IMR-90 (cell line): ENCODE measurements at regions not wholly inside any gene's neighbourhood (a gene's known extent, or its start where the extent isn't known, plus 50 kb on each side); places are given as distances from the start of the nearest gene placed in this dataset.

Source experiments
- ATAC-seq: fragments of 200-7000 bp; cut with Tn5 transposase; 2 replicates; pipeline ENCODE4 v1.9.1; 2020; ENCODE audit warnings: low read depth, mild to moderate bottlenecking, moderate library complexity
- BruUV-seq: library from RNA; stranded (reverse); fragments of 400-500 nt; replicated peaks from 2 replicates; lab custom pipeline; 2021; lab: Mats Ljungman, UMichigan
- CTCF ChIA-PET: fragments of 300-600 bp; formaldehyde crosslinking; extraction: SDS; loops from one replicate; lab custom pipeline; 2021; ENCODE audit warnings: antibody characterized with exemption; lab: Yijun Ruan, JAX
- POLR2A ChIA-PET: fragments of 300-600 bp; sonication (Branson Sonifier 250); formaldehyde crosslinking; loops from one replicate; lab custom pipeline; 2022; ENCODE audit warnings: antibody characterized with exemption; ENCODE audit not compliant: unreplicated experiment; lab: Charles Lee
- DNase-seq: peaks from one replicate; pipeline ENCODE4 v3.0.0; 2013
- H2AFZ ChIP-seq: replicated peaks from 2 replicates; pipeline ENCODE3; 2013; ENCODE audit warnings: low read length, mild to moderate bottlenecking; ENCODE audit not compliant: poor library complexity
- H2AK5ac ChIP-seq: 2 replicates; pipeline ENCODE4 v1.6.1; 2013; ENCODE audit warnings: low read depth, low read length, inconsistent platforms
- H2AK9ac ChIP-seq: replicated peaks from 2 replicates; pipeline ENCODE3; 2013; ENCODE audit warnings: mild to moderate bottlenecking, low read depth, low read length, moderate library complexity; ENCODE audit not compliant: poor library complexity
- H2BK120ac ChIP-seq: 2 replicates; pipeline ENCODE4 v1.6.1; 2013; ENCODE audit warnings: low read depth, low read length, inconsistent platforms
- H2BK15ac ChIP-seq: 3 replicates; pipeline ENCODE4 v1.6.1; 2013; ENCODE audit warnings: low read depth, low read length, inconsistent platforms
- H2BK20ac ChIP-seq: 2 replicates; pipeline ENCODE4 v1.6.1; 2013; ENCODE audit warnings: low read depth, mild to moderate bottlenecking, inconsistent platforms, low read length, moderate library complexity
- H2BK5ac ChIP-seq: 2 replicates; pipeline ENCODE4 v1.6.1; 2013; ENCODE audit warnings: mild to moderate bottlenecking, low read depth, low read length, inconsistent platforms; ENCODE audit not compliant: poor library complexity, severe bottlenecking
- H3K14ac ChIP-seq: replicated peaks from 2 replicates; pipeline ENCODE4 v1.6.1; 2013; ENCODE audit warnings: low read depth, low read length, inconsistent platforms
- H3K18ac ChIP-seq: 2 replicates; pipeline ENCODE4 v1.6.1; 2013; ENCODE audit warnings: low read depth, low read length, control low read depth
- H3K23ac ChIP-seq: 2 replicates; pipeline ENCODE4 v1.6.1; 2013; ENCODE audit warnings: low read depth, low read length, inconsistent platforms
- H3K27ac ChIP-seq: 2 replicates; pipeline ENCODE4 v1.5.1; 2013; ENCODE audit warnings: mild to moderate bottlenecking, control low read depth, low read length; ENCODE audit not compliant: insufficient read depth
- H3K27me3 ChIP-seq: 2 replicates; pipeline ENCODE4 v1.6.1; 2013; ENCODE audit warnings: low read length; ENCODE audit not compliant: control insufficient read depth, insufficient read depth
- H3K36me3 ChIP-seq: 2 replicates; pipeline ENCODE4 v1.6.1; 2013; ENCODE audit warnings: low read length, mixed read lengths; ENCODE audit not compliant: control insufficient read depth, insufficient read depth
- H3K4ac ChIP-seq: 2 replicates; pipeline ENCODE4 v1.6.1; 2013; ENCODE audit warnings: low read depth, low read length, inconsistent platforms
- H3K4me1 ChIP-seq: 2 replicates; pipeline ENCODE4 v1.6.1; 2013; ENCODE audit warnings: low read length, mixed read lengths; ENCODE audit not compliant: control insufficient read depth, insufficient read depth
- H3K4me2 ChIP-seq: 2 replicates; pipeline ENCODE4 v1.6.1; 2013; ENCODE audit warnings: low read depth, mild to moderate bottlenecking, control low read depth, low read length, moderate library complexity
- H3K4me3 ChIP-seq: 2 replicates; pipeline ENCODE4 v1.5.1; 2013; ENCODE audit warnings: low read depth, mild to moderate bottlenecking, control low read depth, low read length, moderate library complexity; ENCODE audit not compliant: insufficient read depth
- H3K56ac ChIP-seq: 2 replicates; pipeline ENCODE4 v1.6.1; 2013; ENCODE audit warnings: low read length, inconsistent platforms; ENCODE audit not compliant: insufficient read depth; ENCODE audit errors: extremely low read depth
- H3K79me1 ChIP-seq, 2 experiments: 2 replicates each; pipeline ENCODE4 v1.6.1; 2013; ENCODE audit warnings: low read length in 2 of 2, inconsistent platforms in 1 of 2, low read depth in 1 of 2
- H3K9ac ChIP-seq: 2 replicates; pipeline ENCODE4 v1.6.1; 2013; ENCODE audit warnings: low read depth, low read length, control low read depth
- H3K9me1 ChIP-seq: 2 replicates; pipeline ENCODE4 v1.6.1; 2013; ENCODE audit warnings: low read length, inconsistent platforms; ENCODE audit not compliant: insufficient read depth
- H3K9me3 ChIP-seq: 2 replicates; pipeline ENCODE4 v1.6.1; 2013; ENCODE audit warnings: low read length; ENCODE audit not compliant: control insufficient read depth, insufficient read depth
- H4K20me1 ChIP-seq: 2 replicates; pipeline ENCODE4 v1.6.1; 2013; ENCODE audit warnings: low read length, inconsistent platforms; ENCODE audit not compliant: insufficient read depth
- H4K5ac ChIP-seq: 2 replicates; pipeline ENCODE4 v1.6.1; 2013; ENCODE audit warnings: mild to moderate bottlenecking, low read depth, low read length, control low read depth
- H4K8ac ChIP-seq, 2 experiments: 2 replicates each; pipeline ENCODE4 v1.6.1; 2013; ENCODE audit warnings: low read depth in 2 of 2, low read length in 2 of 2, control low read depth in 1 of 2, inconsistent platforms in 1 of 2
- H4K91ac ChIP-seq: 2 replicates; pipeline ENCODE4 v1.6.1; 2013; ENCODE audit warnings: low read depth, low read length, inconsistent platforms; ENCODE audit not compliant: insufficient read depth
- FOS ChIP-seq: fragments of 150-350 bp; IDR thresholded peaks from 2 replicates; pipeline ENCODE4 v1.6.1; 2016; ENCODE audit warnings: low read depth, low read length
- WGBS, 2 experiments: methylation state at CpG; one replicate each; pipeline versions ENCODE4 v1.1.5 to v1.1.7; 2013; ENCODE audit warnings: missing lambda C conversion rate in 2 of 2; ENCODE audit not compliant: insufficient read length in 1 of 2; ENCODE audit errors: extremely low coverage in 2 of 2; 5-methylcytosine and 5-hydroxymethylcytosine counted together
- dilution Hi-C: fragments of 300-500 bp; cut with HindIII; formaldehyde crosslinking; loops from one replicate; pipeline ENCODE4 v1.14.3; 2018; ENCODE audit warnings: low sequenced_read_pairs; ENCODE audit not compliant: unreplicated experiment
- in situ Hi-C: fragments of 300-500 bp; cut with MboI; formaldehyde crosslinking; loops from 3 replicates; pipeline ENCODE4 v1.14.3; 2019; ENCODE audit warnings: low sequenced_read_pairs, inconsistent platforms, mixed read lengths
- intact Hi-C: fragments of 100-400 bp; cut with micrococcal nuclease; formaldehyde crosslinking; loops from 2 replicates; pipeline ENCODE4 v1.10.0; 2022
- TF ChIP-seq, protein P1 (sequence below): conservative IDR thresholded peaks from 2 replicates; pipeline ENCODE4 v1.5.1; 2012; ENCODE audit warnings: mild to moderate bottlenecking, low read depth, low read length, improper control_type of control experiment

DNA sequence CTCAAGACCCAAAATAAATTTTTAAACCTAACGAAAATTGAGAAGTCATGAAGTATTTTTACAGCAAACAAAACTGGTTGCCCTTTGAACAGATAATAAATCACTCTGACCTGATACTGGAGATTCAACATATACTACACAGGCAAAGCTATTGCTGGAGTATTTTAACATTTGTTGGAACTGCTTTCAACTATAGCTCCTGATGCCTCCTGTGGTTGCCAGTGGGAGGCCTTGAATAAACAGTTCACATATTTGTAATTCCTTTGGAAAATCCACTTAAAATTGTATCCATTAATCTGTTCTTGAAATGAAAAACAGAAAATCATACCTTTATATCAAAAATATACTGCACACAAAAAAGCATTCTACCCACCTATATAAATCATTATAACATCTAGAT lies 605.1 kb downstream of the KCTD8 start:
- Histone ChIP-seq H3K9me3 (0 out of 2 replicates have a peak, but pooled peaks cover 3% of the 10 kb centered on the region), H3K4me1 (no peaks in the 10 kb centered on the region), H2BK20ac (no peak overlapping the region), H4K8ac (no peak overlapping the region), H3K4me2 (no peak overlapping the region), H2AFZ (no peak overlapping the region), H4K91ac (no peak overlapping the region), H3K9me1 (no peaks in the 10 kb centered on the region), H3K14ac (no peak overlapping the region), H3K9ac (no peak overlapping the region), H2AK9ac (no peak overlapping the region), H2BK5ac (no peak overlapping the region), H4K5ac (no peak overlapping the region), H2AK5ac (no peak overlapping the region), H3K27me3 (no peaks in the 10 kb centered on the region), H4K20me1 (no peaks in the 10 kb centered on the region), H3K4me3 (no peak overlapping the region), H3K56ac (no peak overlapping the region), H3K23ac (no peak overlapping the region), H3K18ac (no peak overlapping the region), H3K79me1 (no peaks in the 10 kb centered on the region), H2BK120ac (no peak overlapping the region), H3K36me3 (no peaks in the 10 kb centered on the region), H3K27ac (no peak overlapping the region), H2BK15ac (no peak overlapping the region), H3K4ac (no peak overlapping the region)
- BruUV-seq, result no TSS peak
- dilution Hi-C loops, result no loop called here
- intact Hi-C loops, result no loop called here
- WGBS, 2 experiments, result no CpG with 5 or more reads among the region's 1 CpG
- in situ Hi-C loops, result no loop called here
- DNase-seq (peak; percentile 1), ATAC-seq (no peak)
- CTCF ChIA-PET, result no interaction called here
- no peak for TF ChIP-seq FOS
- TF ChIP-seq, protein P1, sequence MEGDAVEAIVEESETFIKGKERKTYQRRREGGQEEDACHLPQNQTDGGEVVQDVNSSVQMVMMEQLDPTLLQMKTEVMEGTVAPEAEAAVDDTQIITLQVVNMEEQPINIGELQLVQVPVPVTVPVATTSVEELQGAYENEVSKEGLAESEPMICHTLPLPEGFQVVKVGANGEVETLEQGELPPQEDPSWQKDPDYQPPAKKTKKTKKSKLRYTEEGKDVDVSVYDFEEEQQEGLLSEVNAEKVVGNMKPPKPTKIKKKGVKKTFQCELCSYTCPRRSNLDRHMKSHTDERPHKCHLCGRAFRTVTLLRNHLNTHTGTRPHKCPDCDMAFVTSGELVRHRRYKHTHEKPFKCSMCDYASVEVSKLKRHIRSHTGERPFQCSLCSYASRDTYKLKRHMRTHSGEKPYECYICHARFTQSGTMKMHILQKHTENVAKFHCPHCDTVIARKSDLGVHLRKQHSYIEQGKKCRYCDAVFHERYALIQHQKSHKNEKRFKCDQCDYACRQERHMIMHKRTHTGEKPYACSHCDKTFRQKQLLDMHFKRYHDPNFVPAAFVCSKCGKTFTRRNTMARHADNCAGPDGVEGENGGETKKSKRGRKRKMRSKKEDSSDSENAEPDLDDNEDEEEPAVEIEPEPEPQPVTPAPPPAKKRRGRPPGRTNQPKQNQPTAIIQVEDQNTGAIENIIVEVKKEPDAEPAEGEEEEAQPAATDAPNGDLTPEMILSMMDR, result 0 out of 2 replicates have a peak, but pooled peaks have one; percentile 19
- POLR2A ChIA-PET, result no interaction called here
